Neuronal stem cell (in vitro differentiated cells): ENCODE measurements at regions not wholly inside any gene's neighbourhood (a gene's known extent, or its start where the extent isn't known, plus 50 kb on each side); places are given as distances from the start of the nearest gene placed in this dataset.

Source experiments
- DNase-seq: peaks from one replicate; pipeline ENCODE4 v3.0.0-alpha.2; 2013; ENCODE audit warnings: low spot score
- H2AFZ ChIP-seq: one replicate; pipeline ENCODE4 v1.6.1; 2013; ENCODE audit warnings: mild to moderate bottlenecking, low read length, inconsistent platforms
- H2AK5ac ChIP-seq: 2 replicates; pipeline ENCODE4 v1.6.1; 2013; ENCODE audit warnings: low read depth, mild to moderate bottlenecking, inconsistent platforms, low read length, moderate library complexity, mixed read lengths
- H2BK120ac ChIP-seq: 2 replicates; pipeline ENCODE4 v1.6.1; 2013; ENCODE audit warnings: low read depth, mild to moderate bottlenecking, inconsistent platforms, low read length, moderate library complexity, mixed read lengths
- H2BK12ac ChIP-seq: one replicate; pipeline ENCODE4 v1.6.1; 2013; ENCODE audit warnings: low read length, inconsistent platforms
- H2BK15ac ChIP-seq: 2 replicates; pipeline ENCODE4 v1.6.1; 2013; ENCODE audit warnings: mild to moderate bottlenecking, low read length, inconsistent platforms, mixed read lengths
- H2BK5ac ChIP-seq: one replicate; pipeline ENCODE4 v1.6.1; 2013; ENCODE audit warnings: inconsistent platforms, mild to moderate bottlenecking, low read length, moderate library complexity
- H3K14ac ChIP-seq: one replicate; pipeline ENCODE4 v1.6.1; 2013; ENCODE audit warnings: low read length, inconsistent platforms
- H3K18ac ChIP-seq: 2 replicates; pipeline ENCODE4 v1.6.1; 2013; ENCODE audit warnings: low read length, inconsistent platforms
- H3K23ac ChIP-seq: 2 replicates; pipeline ENCODE4 v1.6.1; 2013; ENCODE audit warnings: low read depth, mild to moderate bottlenecking, mixed read lengths, low read length, inconsistent platforms; ENCODE audit not compliant: poor library complexity
- H3K27ac ChIP-seq: replicated peaks from 3 replicates; pipeline ENCODE4 v1.5.1; 2013; ENCODE audit warnings: low read length, inconsistent platforms
- H3K27me3 ChIP-seq, 3 experiments: 2 replicates each; pipeline ENCODE4 v1.6.1; 2013; ENCODE audit warnings: low read length in 3 of 3, mild to moderate bottlenecking in 2 of 3, inconsistent platforms in 1 of 3, low read depth in 1 of 3, mixed read lengths in 1 of 3, moderate library complexity in 1 of 3; ENCODE audit not compliant: control insufficient read depth in 3 of 3, insufficient read depth in 3 of 3
- H3K36me3 ChIP-seq, 2 donors: replicated peaks in 1 of 2; 2 replicates each; pipeline ENCODE4 v1.6.1; 2013; ENCODE audit warnings: low read length in 2 of 2; ENCODE audit not compliant: control insufficient read depth in 2 of 2, insufficient read depth in 2 of 2
- H3K4ac ChIP-seq: 2 replicates; pipeline ENCODE4 v1.6.1; 2013; ENCODE audit warnings: inconsistent platforms, mild to moderate bottlenecking, low read length, moderate library complexity
- H3K4me1 ChIP-seq, 2 donors: 1 replicate in 1 of 2; 2 replicates in 1 of 2; pipeline ENCODE4 v1.6.1; 2013; ENCODE audit warnings: low read length in 2 of 2, low read depth in 1 of 2; ENCODE audit not compliant: control insufficient read depth in 2 of 2, insufficient read depth in 1 of 2
- H3K4me2 ChIP-seq: one replicate; pipeline ENCODE4 v1.6.1; 2013; ENCODE audit warnings: mild to moderate bottlenecking, low read length, inconsistent platforms; ENCODE audit not compliant: insufficient read depth, poor library complexity, severe bottlenecking
- H3K4me3 ChIP-seq, 2 donors: 2 replicates each; pipeline ENCODE4 v1.5.1; 2013; ENCODE audit warnings: low read length in 2 of 2, mild to moderate bottlenecking in 2 of 2, inconsistent platforms in 1 of 2, moderate library complexity in 1 of 2
- H3K79me1 ChIP-seq: one replicate; pipeline ENCODE4 v1.6.1; 2013; ENCODE audit warnings: low read depth, mild to moderate bottlenecking, inconsistent platforms, low read length, moderate library complexity
- H3K9ac ChIP-seq: one replicate; pipeline ENCODE4 v1.6.1; 2013; ENCODE audit warnings: mild to moderate bottlenecking, low read depth, low read length, inconsistent platforms; ENCODE audit not compliant: poor library complexity
- H3K9me3 ChIP-seq, 2 donors: replicated peaks in 1 of 2; 2 replicates each; pipeline versions ENCODE3 to v1.6.1; 2013; ENCODE audit warnings: low read length in 2 of 2, mild to moderate bottlenecking in 2 of 2, inconsistent platforms in 1 of 2, low read depth in 1 of 2, mixed read lengths in 1 of 2, moderate library complexity in 1 of 2; ENCODE audit not compliant: control insufficient read depth in 2 of 2, insufficient read depth in 1 of 2
- H4K8ac ChIP-seq: one replicate; pipeline ENCODE4 v1.6.1; 2013; ENCODE audit warnings: low read depth, mild to moderate bottlenecking, inconsistent platforms, low read length, moderate library complexity
- H4K91ac ChIP-seq: one replicate; pipeline ENCODE4 v1.6.1; 2013; ENCODE audit warnings: low read length, low read depth, mild to moderate bottlenecking, inconsistent platforms; ENCODE audit not compliant: poor library complexity
- WGBS, 2 donors: extraction: QIAGEN DNeasy Blood & Tissue Kit; methylation state at CpG; one replicate each; pipeline ENCODE4 v1.1.7; 2013; ENCODE audit warnings: missing lambda C conversion rate in 2 of 2, mixed read lengths in 1 of 2; ENCODE audit not compliant: insufficient read length in 2 of 2, insufficient replicate concordance in 1 of 2; ENCODE audit errors: extremely low coverage in 2 of 2; 5-methylcytosine and 5-hydroxymethylcytosine counted together

- no peaks in the 10 kb centered on the region for H3K9me3 ChIP-seq
- no peak overlapping the region for H4K91ac ChIP-seq
- H3K4ac ChIP-seq = no peak overlapping the region
- no peak overlapping the region for H2AK5ac ChIP-seq
- H3K36me3 ChIP-seq = no peaks in the 10 kb centered on the region
- no peak overlapping the region for H3K4me3 ChIP-seq
- no peaks in the 10 kb centered on the region for H3K4me1 ChIP-seq
- no peaks in the 10 kb centered on the region for H3K27me3 ChIP-seq
- no peak overlapping the region for H2BK12ac ChIP-seq
- H2AFZ ChIP-seq = no peak overlapping the region
- no peak overlapping the region for H4K8ac ChIP-seq
- no peak overlapping the region for H2BK5ac ChIP-seq
- H3K14ac ChIP-seq = no peak overlapping the region
- H3K23ac ChIP-seq = no peak overlapping the region
- H3K27ac ChIP-seq = no peak overlapping the region
- peak; percentile 29 for DNase-seq
- no peak overlapping the region for H3K18ac ChIP-seq
- no peak overlapping the region for H2BK15ac ChIP-seq
- H2BK120ac ChIP-seq = no peak overlapping the region
- no peak overlapping the region for H3K4me2 ChIP-seq
- WGBS, 2 donors = no CpG with 5 or more reads among the region's 4 CpGs
- H3K9ac ChIP-seq = no peak overlapping the region
- H3K79me1 ChIP-seq = no peaks in the 10 kb centered on the region
These were observed 59.1 kb upstream of the PJA2 start for GRCh38 chr5:109468737-109469420.

DNA sequence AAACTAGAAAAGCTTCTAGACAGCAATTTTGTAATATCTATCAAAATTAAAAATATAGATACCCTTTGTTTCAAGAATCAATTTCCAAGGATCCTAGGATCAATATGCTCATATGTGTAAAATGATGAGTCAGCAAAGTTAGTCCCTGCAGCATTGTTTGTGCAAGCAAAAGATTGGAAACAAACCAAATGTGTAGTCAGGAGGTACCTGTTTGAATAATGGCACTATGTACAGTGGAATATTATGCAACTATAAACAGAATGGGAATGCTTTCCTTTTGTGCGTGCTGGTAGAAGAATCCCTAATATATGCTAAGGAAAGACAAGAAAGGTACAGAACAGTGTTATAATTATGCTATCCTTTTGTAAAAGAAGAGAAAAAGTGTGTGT is 58.5 kb upstream of the PJA2 start:
- Histone ChIP-seq H3K27ac (no peak overlapping the region), H3K9ac (no peak overlapping the region), H2BK12ac (no peak overlapping the region), H3K79me1 (no peaks in the 10 kb centered on the region), H3K4me2 (no peak overlapping the region), H3K4ac (no peak overlapping the region), H2BK15ac (no peak overlapping the region), H3K4me1 (no peaks in the 10 kb centered on the region), H3K23ac (no peak overlapping the region), H4K8ac (no peak overlapping the region), H3K4me3 (no peak overlapping the region), H4K91ac (no peak overlapping the region), H3K27me3 (no peaks in the 10 kb centered on the region), H2AFZ (no peak overlapping the region), H3K14ac (no peak overlapping the region), H3K18ac (no peak overlapping the region), H3K9me3 (no peaks in the 10 kb centered on the region), H2BK5ac (no peak overlapping the region), H2BK120ac (no peak overlapping the region), H2AK5ac (no peak overlapping the region), H3K36me3 (no peaks in the 10 kb centered on the region)
- no CpG with 5 or more reads among the region's 1 CpG for WGBS, 2 donors
- DNase-seq = no peak

DNA sequence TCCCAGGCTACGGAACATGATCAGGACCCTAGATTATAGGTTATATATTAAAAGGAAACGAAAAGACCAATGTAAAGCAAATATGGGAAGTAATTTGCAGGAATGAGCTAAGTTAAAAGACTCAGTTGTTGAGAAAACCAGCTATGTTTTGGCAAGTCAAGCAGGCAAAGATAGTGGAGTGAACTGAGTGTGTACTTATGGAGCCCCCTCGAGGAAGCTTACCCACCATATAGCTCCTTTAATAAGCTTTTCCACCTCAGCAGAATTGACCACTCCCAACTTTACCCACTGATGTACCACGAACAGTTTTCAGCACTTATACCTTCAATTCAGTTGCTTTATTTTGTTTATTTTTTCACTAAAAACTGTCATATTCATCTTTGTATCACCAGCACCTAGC is 57.3 kb upstream of the PJA2 start:
- Histone ChIP-seq H3K27ac (no peak overlapping the region), H2BK5ac (no peak overlapping the region), H3K4me3 (no peak overlapping the region), H3K27me3 (no peaks in the 10 kb centered on the region), H2BK15ac (no peak overlapping the region), H2BK12ac (no peak overlapping the region), H3K4me1 (no peaks in the 10 kb centered on the region), H3K14ac (no peak overlapping the region), H3K9me3 (no peaks in the 10 kb centered on the region), H4K91ac (no peak overlapping the region), H3K79me1 (no peaks in the 10 kb centered on the region), H3K18ac (no peak overlapping the region), H3K4me2 (no peak overlapping the region), H3K23ac (no peak overlapping the region), H3K4ac (no peak overlapping the region), H4K8ac (no peak overlapping the region), H3K9ac (no peak overlapping the region), H2AFZ (no peak overlapping the region), H2AK5ac (no peak overlapping the region), H2BK120ac (no peak overlapping the region), H3K36me3 (no peaks in the 10 kb centered on the region)
- no CpG with 5 or more reads among the region's 4 CpGs for WGBS, 2 donors
- DNase-seq = no peak
